GM19438 (cell line): ENCODE measurements at regions not wholly inside any gene's neighbourhood (a gene's known extent, or its start where the extent isn't known, plus 50 kb on each side); places are given as distances from the start of the nearest gene placed in this dataset.
"Not testable (repeated sequence)": the region's sequence is repeated elsewhere in the genome, so short reads cannot be mapped to it uniquely, and the experiment has no call there.

ENCODE experiments used
- ATAC-seq: cut with Tn5 transposase; IDR thresholded peaks from one replicate; pipeline ENCODE4 v1.9.1; 2021; ENCODE audit warnings: low read depth; ENCODE audit not compliant: unreplicated experiment

DNA sequence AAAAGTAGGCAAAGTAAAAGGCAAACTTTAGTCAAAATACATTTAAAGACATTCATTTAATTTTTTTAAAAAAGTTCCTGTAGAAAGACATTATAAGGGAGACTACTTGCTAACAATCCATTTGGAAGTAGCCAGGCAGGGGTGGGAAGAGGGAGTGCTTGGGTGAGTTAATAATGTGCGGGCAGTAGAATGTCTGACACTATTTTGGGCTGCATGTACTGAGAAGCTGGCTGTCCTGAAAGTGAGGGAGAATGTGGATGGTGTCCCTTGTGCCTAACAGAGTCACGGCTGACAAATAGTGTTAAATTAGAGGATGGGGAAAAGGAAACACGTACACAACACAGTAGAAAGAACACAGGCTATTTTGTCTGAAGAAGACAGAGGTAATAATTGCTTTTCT, 142.5 kb downstream of the LCA5 start:
- no peak for ATAC-seq

DNA sequence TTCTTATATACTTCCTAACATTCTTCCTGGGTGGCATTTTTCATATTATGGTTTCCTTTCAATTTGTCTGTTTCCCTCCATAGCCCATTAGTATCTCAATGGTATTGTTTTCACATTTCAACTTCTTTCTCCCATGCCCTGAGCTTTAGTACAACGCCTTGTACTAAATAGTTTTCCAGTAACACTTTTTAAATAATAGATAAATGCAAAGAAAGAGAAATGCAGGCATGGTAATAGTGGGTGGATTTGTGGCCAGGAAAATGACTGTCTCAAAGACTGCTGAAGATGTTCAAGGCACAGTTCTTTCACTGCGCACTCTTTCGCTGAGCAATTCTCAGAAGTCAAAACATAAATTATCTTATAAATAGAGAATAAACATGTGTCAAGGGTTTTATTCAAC, 145.1 kb downstream of the LCA5 start:
- no peak for ATAC-seq

GRCh38 chr6:79391480-79391879, 145.8 kb downstream of the LCA5 start:
- ATAC-seq = no peak

DNA sequence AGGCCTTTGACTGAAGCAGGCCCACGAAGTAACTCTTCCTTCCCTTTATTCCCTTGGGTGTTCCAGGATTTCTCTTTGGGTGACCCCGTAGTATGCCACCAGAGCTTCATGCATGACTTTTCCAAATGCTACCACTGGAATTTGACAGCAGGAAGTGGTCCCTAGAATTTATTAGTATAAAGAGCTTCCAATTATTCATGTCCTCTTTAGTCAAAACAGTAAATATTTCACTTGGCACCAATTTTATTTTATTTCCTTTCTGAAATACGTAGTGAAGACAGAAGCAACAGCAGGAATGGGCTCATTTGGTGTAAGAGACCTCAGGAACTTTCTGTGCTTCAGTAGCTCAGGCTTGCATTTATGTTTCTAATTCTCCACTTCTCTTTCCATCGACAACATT, 151.3 kb downstream of the LCA5 start:
- no peak for ATAC-seq

DNA sequence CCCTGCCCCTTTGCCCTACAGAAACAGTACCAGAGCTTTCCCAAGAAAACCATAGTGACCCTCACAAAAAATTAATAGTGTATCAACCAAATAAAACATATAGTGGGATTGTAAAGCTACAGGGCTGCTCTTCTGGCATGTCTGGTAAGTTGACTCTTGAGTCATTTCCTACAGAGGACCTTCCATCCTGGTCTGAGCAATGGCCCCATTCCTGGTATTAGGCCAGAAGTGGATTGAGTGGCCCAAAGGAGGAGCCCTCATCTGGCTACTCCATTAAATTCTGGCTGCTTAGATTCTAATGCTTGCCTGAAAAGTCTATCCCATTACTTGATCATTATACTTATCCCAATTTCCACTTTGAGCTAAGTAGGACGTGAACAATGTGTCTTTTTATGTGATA, 150.9 kb upstream of the HMGN3 start:
- no peak for ATAC-seq

DNA sequence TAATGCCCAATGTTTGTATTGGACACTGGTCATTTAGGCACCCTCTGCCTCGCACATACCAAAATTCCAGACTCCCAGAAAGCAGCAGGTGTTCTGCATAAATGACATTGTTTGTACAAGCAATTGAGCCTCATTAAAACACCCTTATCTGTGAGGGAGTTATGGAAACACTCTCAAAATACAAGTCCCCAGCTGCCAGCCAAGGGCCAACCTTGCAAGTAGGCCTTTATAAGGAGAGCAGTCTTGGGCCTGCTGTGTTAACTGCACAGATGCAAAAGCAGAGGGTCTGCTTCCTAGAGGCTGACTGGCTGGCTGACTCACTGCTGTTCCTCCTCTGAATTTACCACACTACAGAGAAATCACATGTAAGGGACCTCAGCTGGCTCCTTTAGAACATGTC, 150.4 kb upstream of the HMGN3 start:
- no peak for ATAC-seq

DNA sequence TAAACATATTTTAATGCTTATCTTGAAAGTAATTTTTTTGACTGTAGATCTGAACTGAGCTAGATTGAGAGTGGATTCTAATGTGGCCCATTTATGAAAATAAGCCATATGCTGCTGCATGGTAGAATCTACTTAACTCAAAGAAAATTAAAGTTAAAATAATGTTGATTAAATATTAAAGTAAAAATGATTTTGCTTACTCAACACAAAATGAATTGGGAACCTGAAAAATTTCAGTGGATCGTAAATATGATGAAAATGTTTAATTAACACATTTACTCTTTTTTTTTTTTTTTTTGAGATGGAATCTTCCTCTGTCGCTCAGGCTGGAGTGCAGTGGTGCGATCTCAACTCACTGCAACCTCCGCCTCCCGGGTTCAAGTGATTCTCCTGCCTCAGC, 144.5 kb upstream of the HMGN3 start:
- no peak for ATAC-seq

GRCh38 chr6:79377888-79378348, 143.4 kb upstream of the HMGN3 start:
- peak; percentile 49 for ATAC-seq

- ATAC-seq = no peak
Observed at GRCh38 chr6:79377047-79377446, 142.6 kb upstream of the HMGN3 start.

DNA sequence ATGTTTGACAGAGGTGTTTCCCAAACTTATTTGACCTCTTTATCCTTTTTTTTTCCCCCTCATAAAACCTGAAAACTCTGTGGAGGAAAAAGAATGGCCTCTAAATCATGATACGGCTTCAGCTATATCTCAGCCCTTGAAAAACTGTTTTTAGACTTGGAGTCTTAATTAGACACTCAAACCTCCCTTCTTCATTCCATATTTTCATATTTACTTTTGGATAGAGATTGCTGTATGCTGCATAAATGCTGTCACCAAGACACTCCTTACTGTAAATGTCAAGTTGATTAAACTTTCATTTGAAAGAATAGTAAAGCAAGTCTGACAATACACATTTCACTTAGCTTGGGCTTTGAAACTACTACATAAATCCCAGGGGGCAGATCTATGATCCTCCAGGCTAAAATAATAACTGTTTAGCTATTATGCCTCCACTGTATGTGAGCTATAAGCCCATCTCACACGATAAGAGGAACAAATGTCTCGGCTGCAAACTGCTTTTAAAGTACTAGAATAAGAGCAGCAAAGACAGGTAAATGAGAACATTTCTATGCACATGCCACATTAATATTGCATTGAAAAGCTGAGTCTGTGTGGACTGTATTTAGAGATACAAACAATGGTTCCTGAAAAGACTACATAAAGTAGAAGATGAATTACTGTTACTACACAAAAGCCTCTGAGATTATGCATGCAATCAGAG, 141.3 kb upstream of the HMGN3 start:
- no peak for ATAC-seq

DNA sequence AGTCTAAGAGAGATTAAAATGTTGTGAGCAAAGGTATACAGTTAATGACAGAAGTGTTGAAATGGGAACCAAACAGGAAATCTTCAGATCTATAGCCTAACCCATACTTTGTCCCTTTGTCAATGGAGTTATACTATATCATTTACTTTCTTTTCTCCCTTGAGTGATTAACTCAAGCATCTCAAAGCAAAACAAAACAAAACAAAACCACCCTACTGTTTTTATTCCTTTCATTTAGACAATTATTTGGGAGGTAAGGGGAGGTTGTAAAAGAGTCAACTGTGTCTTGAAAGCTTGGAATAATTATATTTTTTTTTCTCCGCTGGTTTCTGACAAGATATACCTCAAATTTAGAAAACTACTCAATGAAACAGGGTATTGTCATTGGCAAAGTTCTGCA, 139.8 kb upstream of the HMGN3 start:
- ATAC-seq = no peak

DNA sequence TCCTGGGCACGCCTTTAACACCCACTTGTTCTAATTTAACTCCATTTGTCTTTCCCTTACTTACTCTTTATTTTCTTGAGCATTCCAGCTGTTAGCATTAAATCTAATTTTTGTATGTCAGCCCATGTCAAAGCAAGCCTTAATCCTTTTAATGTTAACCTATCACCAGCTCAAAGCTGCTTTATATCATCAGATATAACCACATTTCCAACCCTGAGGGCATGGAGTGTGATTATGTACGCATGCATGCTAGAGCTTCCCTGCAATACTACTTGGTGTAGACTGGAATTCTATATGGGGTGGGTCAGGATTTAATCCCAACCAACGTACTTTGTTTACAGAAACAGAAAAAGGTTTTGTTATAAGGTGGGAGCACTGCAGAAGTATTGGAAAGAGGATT, 139.4 kb upstream of the HMGN3 start:
- ATAC-seq = no peak

- no peak for ATAC-seq
Observed at GRCh38 chr6:79373246-79373645, 138.8 kb upstream of the HMGN3 start.

- no peak for ATAC-seq
Observed at GRCh38 chr6:79372757-79373156, 138.3 kb upstream of the HMGN3 start.

GRCh38 chr6:79369026-79369425, 134.5 kb upstream of the HMGN3 start:
- no peak for ATAC-seq

DNA sequence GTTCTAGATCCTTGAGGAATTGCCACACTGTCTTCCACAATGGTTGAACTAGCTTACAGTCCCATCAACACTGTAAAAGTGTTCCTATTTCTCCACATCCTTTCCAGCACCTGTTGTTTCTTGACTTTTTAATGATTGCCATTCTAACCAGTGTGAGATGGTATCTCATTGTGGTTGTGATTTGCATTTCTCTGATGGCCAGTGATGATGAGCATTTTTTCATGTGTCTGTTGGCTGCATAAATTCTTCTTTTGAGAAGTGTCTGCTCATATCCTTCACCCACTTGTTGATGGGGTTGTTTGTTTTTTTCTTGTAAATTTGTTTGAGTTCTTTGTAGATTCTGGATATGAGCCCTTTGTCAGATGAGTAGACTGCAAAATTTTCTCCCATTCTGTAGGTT, 129.0 kb upstream of the HMGN3 start:
- not testable (repeated sequence) for ATAC-seq

DNA sequence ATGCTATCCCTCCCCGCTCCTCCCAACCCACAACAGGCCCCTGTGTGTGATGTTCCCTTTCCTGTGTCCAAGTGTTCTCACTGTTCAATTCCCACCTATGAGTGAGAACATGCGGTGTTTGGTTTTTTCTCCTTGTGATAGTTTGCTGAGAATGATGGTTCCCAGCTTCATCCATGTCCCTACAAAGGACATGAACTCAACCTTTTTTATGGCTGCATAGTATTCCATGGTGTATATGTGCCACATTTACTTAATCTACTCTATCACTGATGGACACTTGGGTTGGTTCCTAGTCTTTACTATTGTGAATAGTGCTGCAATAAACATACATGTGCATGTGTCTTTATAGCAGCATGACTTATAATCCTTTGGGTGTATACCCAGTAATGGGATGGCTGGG, 126.6 kb upstream of the HMGN3 start:
- not testable (repeated sequence) for ATAC-seq

GRCh38 chr6:79353226-79353625, 118.7 kb upstream of the HMGN3 start:
- no peak for ATAC-seq

DNA sequence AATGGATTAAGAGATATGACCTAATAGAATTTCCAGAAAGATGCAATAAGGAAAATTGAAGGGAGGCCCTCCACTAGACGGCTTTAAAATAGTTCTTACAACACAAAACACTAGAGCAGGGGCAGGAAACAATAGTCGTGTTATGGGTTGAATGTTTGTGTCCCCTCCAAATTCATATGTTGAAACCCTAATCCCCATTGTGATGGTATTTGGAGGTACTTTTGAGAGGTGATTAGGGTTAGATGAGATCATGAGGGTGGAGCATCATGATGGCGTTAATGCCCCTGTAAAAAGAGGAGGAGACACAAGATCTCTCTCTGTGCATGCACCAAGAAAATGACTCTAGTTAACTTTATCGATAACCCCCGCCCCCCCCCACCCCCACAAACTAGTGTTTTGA, 104.0 kb upstream of the HMGN3 start:
- ATAC-seq = no peak

- ATAC-seq = peak; percentile 96
Observed at GRCh38 chr6:79335133-79335674, 100.7 kb upstream of the HMGN3 start.

DNA sequence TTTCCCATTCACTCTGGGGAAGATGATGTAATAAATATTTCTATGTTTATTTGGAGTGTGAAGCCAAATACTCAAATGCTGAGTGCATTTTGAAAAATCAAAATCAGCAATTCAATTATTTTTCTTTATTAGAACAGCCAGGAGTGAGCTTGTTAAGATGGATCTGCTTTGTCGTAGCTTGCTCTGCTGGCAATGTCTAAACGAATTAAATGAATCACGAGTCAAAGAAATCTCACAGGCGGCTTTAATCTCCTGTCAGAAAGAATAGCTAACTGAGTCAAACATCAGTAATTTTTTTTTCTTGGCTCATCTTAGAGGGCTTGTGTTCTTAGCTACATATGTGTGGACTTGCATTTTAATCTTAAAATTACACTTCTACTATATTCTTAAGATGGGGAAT, 100.2 kb upstream of the HMGN3 start:
- ATAC-seq = no peak

GRCh38 chr6:79330704-79331103, 96.2 kb upstream of the HMGN3 start:
- no peak for ATAC-seq

- ATAC-seq = no peak
Observed at GRCh38 chr6:79313254-79313653, 78.8 kb upstream of the HMGN3 start.
